ENCODE measurements at regions not wholly inside any gene's neighbourhood (a gene's known extent, or its start where the extent isn't known, plus 50 kb on each side); places are given as distances from the start of the nearest gene placed in this dataset.
"Not testable (repeated sequence)": the region's sequence is repeated elsewhere in the genome, so short reads cannot be mapped to it uniquely, and the experiment has no call there.

- no peak overlapping the region for H3K4me2 ChIP-seq
- H3K9me3 ChIP-seq = no peaks in the 10 kb centered on the region
- FAIRE-seq (no peak), ATAC-seq (no peak), DNase-seq (ENCODE audit: low read depth in 1 of 2, low spot score in 1 of 2) (no peak)
- CTCF ChIA-PET = interaction anchor here (0.7 kb wide), 1 partner anchor 476 kb away, joined by 3 read pairs; no protein-coding TSS in a partner anchor
- H3K27ac ChIP-seq = no peak overlapping the region
- H3K4me1 ChIP-seq = no peaks in the 10 kb centered on the region
- no peak for TF ChIP-seq CBX8 (IDR thresholded peaks at IDR 0.05)
- no peak for TF ChIP-seq EHMT2 (IDR thresholded peaks at IDR 0.05; ENCODE audit: low read depth)
- no peak for TF ChIP-seq USF2 (IDR thresholded peaks at IDR 0.05)
- TF ChIP-seq GATA3 (IDR thresholded peaks at IDR 0.05; ENCODE audit: borderline replicate concordance) = no peak
- no peak for TF ChIP-seq KDM1A (IDR thresholded peaks at IDR 0.05; ENCODE audit: low read depth)
- no peak for TF ChIP-seq MYC (IDR thresholded peaks at IDR 0.05; ENCODE audit: borderline replicate concordance, low read length)
- no peak for TF ChIP-seq NPAS2 (CRISPR knock-in tag; IDR thresholded peaks at IDR 0.05; ENCODE audit: borderline replicate concordance)
- no peak for TF ChIP-seq FOXS1 (CRISPR knock-in tag; IDR thresholded peaks at IDR 0.05)
- TF ChIP-seq ZC3H11A (IDR thresholded peaks at IDR 0.05) = no peak
- TF ChIP-seq HDAC2 (IDR thresholded peaks at IDR 0.05) = no peak
- no peak for TF ChIP-seq FOSL2 (IDR thresholded peaks at IDR 0.05)
- TF ChIP-seq FOSL2 (CRISPR knock-in tag; IDR thresholded peaks at IDR 0.05) = no peak
- no peak for TF ChIP-seq RFX5 (IDR thresholded peaks at IDR 0.05)
- no peak for TF ChIP-seq JUN (IDR thresholded peaks at IDR 0.05)
- 58% methylated on average over 2 of the region's 2 CpGs for WGBS (ENCODE audit: missing lambda C conversion rate)
- POLR2A ChIA-PET = no interaction called here
- no peak overlapping the region for H3K4me3 ChIP-seq
Measured at GRCh38 chr13:89076622-89077021, 1405.5 kb downstream of the SLITRK5 start.

- no peaks in the 10 kb centered on the region for H3K9me3 ChIP-seq
- H3K27ac ChIP-seq = no peak overlapping the region
- TF ChIP-seq FOSL2 (IDR thresholded peaks at IDR 0.05) (no peak), FOSL2 (CRISPR knock-in tag; IDR thresholded peaks at IDR 0.05) (no peak), ATOH8 (CRISPR knock-in tag; IDR thresholded peaks at IDR 0.05; ENCODE audit: low read depth) (no peak), RFX5 (IDR thresholded peaks at IDR 0.05) (no peak), SREBF2 (IDR thresholded peaks at IDR 0.05) (no peak), FOXS1 (CRISPR knock-in tag; IDR thresholded peaks at IDR 0.05) (no peak), HOXA7 (CRISPR knock-in tag; IDR thresholded peaks at IDR 0.05) (no peak), RNF2 (IDR thresholded peaks at IDR 0.05; ENCODE audit: borderline replicate concordance, low read depth) (no peak), RCOR1 (IDR thresholded peaks at IDR 0.05; ENCODE audit: low read depth, low read length) (no peak), KDM5A (IDR thresholded peaks at IDR 0.05) (no peak), HOXB5 (CRISPR knock-in tag; IDR thresholded peaks at IDR 0.05) (no peak)
- no peak for ATAC-seq
- 72% methylated on average over 3 of the region's 3 CpGs for WGBS (ENCODE audit: missing lambda C conversion rate)
- no peak for DNase-seq (ENCODE audit: low read depth in 1 of 2, low spot score in 1 of 2)
- ChIA-PET POLR2A (no interaction called here), CTCF (interaction anchor here (0.6 kb wide), 1 partner anchor 580 kb away, joined by 3 read pairs; no protein-coding TSS in a partner anchor)
- H3K4me2 ChIP-seq = no peak overlapping the region
- no peaks in the 10 kb centered on the region for H3K4me1 ChIP-seq
- FAIRE-seq = no peak
- no peak overlapping the region for H3K4me3 ChIP-seq
Measured at GRCh38 chr13:89082623-89083022, 1411.5 kb downstream of the SLITRK5 start.

- not testable (repeated sequence) for FAIRE-seq
Measured at GRCh38 chr13:89088107-89088506, 1416.9 kb downstream of the SLITRK5 start.

GRCh38 chr13:89097994-89098393, 1426.8 kb downstream of the SLITRK5 start:
- DNase-seq (ENCODE audit: low read depth in 1 of 2, low spot score in 1 of 2) (no peak), FAIRE-seq (no peak), ATAC-seq (no peak)
- TF ChIP-seq ESRRA (IDR thresholded peaks at IDR 0.05; ENCODE audit: borderline replicate concordance, low read length) (no peak), NR3C1 (IDR thresholded peaks at IDR 0.05) (no peak), RFX5 (IDR thresholded peaks at IDR 0.05) (no peak), HOXB13 (CRISPR knock-in tag; IDR thresholded peaks at IDR 0.05; ENCODE audit: low read depth) (no peak), MAFK (IDR thresholded peaks at IDR 0.05; ENCODE audit: partially characterized antibody) (no peak), RNF2 (IDR thresholded peaks at IDR 0.05; ENCODE audit: borderline replicate concordance, low read depth) (no peak), FOXS1 (CRISPR knock-in tag; IDR thresholded peaks at IDR 0.05) (no peak)
- no peak overlapping the region for H3K27ac ChIP-seq
- no peak overlapping the region for H3K4me2 ChIP-seq
- POLR2A ChIA-PET = no interaction called here
- no peaks in the 10 kb centered on the region for H3K4me1 ChIP-seq
- H3K9me3 ChIP-seq = no peaks in the 10 kb centered on the region
- CTCF ChIA-PET = interaction anchor here (1.2 kb wide), 1 partner anchor 19 kb away, joined by 3 read pairs; no protein-coding TSS in a partner anchor
- 33% methylated on average over 1 of the region's 1 CpG for WGBS (ENCODE audit: missing lambda C conversion rate)
- H3K4me3 ChIP-seq = no peak overlapping the region

More at GRCh38 chr13:89088107-89088506, 1416.9 kb downstream of the SLITRK5 start:
- H3K4me1 ChIP-seq; DNase-seq (ENCODE audit: low read depth in 1 of 2, low spot score in 1 of 2); POLR2A ChIA-PET; CTCF ChIA-PET; ATAC-seq; H3K4me3 ChIP-seq; H3K4me2 ChIP-seq; H3K27ac ChIP-seq; H3K9me3 ChIP-seq: not testable (repeated sequence)
- 71% methylated on average over 4 of the region's 16 CpGs for WGBS (ENCODE audit: missing lambda C conversion rate)
